Muscle of arm (tissue), 1 donor: ENCODE measurements at regions not wholly inside any gene's neighbourhood (a gene's known extent, or its start where the extent isn't known, plus 50 kb on each side); places are given as distances from the start of the nearest gene placed in this dataset.
"Not testable (repeated sequence)": the region's sequence is repeated elsewhere in the genome, so short reads cannot be mapped to it uniquely, and the experiment has no call there.

Experiments used
- DNase-seq: peaks from one replicate; pipeline ENCODE4 v3.0.0-alpha.2; 2013

DNA sequence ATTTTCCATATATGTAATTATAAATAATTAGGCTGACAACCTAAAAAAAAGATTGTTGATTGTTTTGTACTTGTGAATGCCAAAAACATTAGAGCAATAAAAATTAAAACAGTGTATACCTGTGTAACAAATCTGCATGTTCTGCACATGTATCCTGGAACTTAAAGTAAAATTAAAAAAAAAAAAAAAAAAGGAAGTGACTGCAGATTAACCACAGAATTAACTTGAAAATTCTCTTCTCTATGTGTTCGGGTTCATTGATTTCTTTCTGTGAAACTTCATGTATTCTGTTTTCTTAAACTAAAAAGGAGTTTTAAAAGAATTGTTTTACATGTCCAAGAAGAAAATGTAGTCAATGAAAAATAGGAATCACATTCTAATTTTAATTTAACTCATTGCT lies 95.7 kb downstream of the FASLG start:
- DNase-seq = no peak

- no peak for DNase-seq
Observed at GRCh38 chr1:172755099-172755498, 96.2 kb downstream of the FASLG start.

GRCh38 chr1:172756024-172756423 lies 97.1 kb downstream of the FASLG start:
- no peak for DNase-seq

DNA sequence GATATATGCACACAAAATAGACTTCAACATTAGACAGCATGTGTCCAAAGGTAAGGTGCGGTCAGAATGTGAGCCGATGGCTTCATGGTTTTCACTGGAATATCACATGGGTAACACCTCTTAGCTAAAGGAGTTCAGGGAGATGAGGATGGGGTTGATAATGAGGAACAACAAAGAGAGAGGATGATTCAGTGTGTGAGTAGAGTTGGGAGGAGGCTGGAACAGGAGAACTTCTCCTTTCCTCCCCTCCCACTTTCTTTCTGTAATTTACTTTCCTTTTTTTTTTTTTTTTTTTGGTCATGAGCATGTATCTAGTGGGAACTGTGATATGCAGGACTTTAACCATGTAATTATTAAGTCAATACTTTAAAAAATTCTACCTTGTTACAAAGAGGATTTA lies 99.4 kb downstream of the FASLG start:
- DNase-seq = no peak

- DNase-seq = no peak
Observed at GRCh38 chr1:172760121-172760520, 101.2 kb downstream of the FASLG start.

DNA sequence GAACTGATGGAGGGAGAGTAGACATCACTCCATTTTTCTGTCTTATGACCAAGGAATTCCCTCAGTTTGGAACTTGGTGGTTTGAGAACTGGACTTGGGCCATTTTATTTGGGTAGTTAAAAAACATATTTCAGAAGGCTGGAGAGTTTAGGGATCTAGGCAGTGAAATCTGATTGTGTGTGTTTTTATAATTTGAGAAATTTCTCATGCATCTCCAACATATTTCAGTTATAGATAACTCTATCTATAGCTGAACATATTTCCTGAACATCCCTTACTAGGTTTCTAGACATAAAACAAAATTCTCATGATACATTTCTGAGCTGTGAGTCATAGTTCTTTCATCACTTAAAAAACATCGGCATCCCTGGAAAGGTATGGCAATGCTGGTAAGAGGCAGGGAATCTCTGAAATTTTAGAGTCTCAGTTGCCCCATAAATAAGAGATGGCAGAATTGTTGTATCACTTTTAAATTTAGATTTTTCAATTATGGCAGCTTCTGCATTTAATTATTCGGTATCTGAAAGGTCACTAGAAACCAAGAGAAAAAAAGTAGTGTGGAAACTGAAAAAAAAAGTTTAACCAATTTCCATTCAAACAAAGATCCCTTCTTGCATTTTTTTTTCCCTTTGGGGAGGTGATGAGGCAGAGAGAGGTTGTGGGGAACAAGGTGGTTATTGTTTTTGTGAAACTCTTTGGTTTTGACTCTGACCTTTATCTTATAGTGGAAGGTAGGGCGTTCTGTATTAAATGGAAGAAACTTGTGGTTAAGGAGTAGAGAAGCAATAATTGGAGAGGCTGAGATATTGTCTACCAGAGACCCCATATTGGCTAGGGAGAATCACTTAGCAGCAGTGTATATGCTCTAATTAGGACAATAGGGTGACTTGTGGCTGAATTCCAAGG lies 102.9 kb downstream of the FASLG start:
- DNase-seq = no peak

DNA sequence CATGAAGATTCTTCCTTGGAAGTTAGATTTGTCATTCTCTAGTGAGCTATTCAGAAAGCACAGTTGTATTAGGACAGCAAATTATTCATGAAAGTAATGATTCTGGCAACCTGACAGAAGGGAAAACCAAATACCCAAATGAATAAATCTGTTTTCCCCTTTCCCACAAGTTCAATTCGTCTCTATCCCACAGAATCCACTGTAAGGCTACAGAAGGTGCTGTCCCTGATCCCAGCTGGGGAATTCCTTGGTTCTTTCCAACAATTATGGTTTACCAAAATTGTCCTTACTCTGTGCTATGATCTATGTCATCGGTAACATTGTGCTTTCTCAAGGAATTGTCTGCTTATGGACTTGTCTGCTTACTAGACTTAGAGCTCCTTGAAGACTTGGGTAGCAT lies 104.2 kb downstream of the FASLG start:
- no peak for DNase-seq

DNA sequence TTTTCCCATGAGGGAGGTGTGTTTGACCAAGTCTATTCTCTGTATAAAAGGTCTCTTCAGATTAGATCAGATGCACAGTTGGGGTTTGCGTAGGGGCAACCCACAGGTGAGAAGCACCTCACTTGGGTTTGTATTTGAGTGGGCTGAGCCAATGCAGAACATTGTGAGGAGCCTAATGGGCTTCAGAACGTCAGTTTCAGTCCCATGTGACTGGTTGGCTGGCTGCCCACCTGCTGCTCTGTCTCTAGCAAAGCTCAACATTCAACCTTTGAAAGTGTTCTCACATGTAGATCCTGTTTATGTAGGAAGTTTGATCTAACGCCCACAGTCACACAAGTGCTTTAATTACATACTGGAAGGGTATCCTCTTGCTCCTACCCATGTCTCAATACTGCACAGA lies 105.5 kb downstream of the FASLG start:
- DNase-seq = no peak

- DNase-seq = no peak
Observed at GRCh38 chr1:172766462-172766861, 107.6 kb downstream of the FASLG start.

DNA sequence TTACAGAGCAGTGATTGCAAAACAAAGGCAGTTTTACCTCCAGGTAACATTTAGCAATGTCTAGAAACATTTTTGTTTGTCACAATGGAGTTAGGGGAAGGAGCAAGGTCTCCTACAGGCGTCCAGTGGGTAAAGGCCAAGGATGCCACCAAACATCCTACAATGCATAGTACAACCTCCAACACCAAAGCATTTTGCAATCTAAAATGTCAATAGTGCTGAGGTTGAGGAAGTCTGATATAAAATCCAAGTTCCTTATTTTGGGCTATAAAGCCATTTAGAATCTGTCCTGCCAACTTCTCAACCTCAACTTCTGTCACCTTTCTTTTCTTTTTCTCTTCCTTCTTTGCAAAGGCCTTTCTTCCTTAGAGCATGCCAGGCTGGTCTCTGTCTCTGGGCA lies 111.2 kb downstream of the FASLG start:
- DNase-seq = no peak

DNA sequence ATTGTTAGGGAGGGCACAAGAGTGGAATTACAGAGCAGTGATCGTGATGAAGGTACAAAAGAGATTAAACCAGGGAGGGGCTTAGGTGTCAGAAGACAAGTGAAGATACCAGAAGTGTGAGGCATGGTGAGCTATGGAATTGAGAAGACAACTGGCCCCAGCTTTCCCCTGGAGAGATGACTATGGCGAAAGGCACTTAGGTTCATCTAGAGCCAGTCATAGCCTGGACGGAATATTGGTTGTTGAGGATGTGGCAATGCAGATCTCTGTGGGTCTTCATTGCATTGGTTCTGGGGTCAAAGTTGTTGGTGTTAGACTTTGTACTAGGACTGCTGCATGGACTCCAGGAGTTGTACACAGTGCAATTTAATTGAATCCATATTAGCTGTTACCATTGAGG lies 115.7 kb downstream of the FASLG start:
- no peak for DNase-seq

DNA sequence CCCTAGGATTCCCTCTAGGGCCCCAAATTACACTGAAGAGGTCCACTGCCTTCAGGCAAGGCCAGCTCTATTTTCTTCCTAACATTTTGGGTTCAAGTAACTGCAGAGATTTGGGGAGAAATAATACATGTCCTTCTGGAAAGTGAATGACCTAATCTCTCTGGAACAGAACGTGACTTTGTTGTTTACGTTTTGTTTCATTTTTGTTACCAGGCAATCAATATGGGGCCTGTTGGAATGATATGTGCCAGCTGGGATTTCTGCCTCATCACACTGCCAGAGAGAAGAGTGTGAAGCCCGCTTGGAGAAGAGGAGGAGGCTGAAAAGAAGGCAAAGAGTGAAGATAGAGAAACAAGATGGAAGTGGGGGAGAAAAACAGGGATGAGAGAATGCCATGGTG lies 116.7 kb downstream of the FASLG start:
- DNase-seq = no peak

DNA sequence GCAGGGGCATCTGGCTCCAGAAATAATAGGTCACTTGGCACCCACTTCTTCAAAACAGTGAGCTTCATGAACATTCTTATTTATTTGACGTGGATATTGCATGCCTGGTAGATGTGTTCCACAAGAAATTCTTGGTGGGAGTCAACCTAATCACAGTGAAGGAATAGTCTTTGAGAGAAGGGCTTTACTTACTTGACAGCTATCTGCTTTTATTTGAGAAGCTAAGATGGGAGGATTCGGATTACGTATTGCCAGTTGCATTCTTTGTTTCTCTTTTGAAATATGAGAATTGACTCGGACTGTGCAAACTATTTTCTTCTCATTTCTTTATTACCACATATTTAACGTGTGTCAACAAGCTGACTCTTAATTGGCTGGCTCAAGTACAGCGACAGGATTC lies 117.2 kb downstream of the FASLG start:
- no peak for DNase-seq

- no peak for DNase-seq
Observed at GRCh38 chr1:172777767-172778166, 118.9 kb downstream of the FASLG start.

GRCh38 chr1:172778456-172779455 lies 119.9 kb downstream of the FASLG start:
- no peak for DNase-seq

- DNase-seq = no peak
Observed at GRCh38 chr1:172779491-172779890, 120.6 kb downstream of the FASLG start.

DNA sequence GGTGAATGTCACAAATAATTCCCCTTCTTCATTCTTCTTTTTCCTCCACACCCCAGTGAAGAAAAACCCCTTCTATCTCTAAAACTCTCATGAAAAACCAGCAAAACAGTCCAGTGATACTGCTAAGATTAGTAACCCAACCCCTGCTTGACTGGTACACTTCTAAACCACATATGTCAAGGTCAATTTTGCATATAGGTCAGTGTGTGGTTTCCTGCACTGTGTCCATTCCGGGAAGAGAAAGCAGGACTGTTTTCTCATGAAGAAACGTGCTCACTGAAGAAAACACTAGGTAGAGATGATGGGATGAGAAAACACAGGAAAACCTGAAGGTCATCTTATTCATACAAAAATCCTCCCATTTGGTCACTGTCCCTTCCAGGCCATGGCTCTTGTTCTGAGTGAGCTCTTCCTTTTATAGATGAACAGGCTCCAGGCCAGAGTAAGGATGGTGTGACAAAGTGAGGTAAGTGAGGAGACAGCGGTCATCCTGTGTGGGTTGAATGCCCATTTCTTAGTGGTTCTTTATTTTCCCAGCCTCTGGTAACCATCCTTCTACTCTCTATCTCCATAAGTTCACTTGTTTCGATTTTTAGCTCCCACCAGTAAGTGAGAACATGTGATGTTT lies 122.7 kb downstream of the FASLG start:
- DNase-seq = no peak

DNA sequence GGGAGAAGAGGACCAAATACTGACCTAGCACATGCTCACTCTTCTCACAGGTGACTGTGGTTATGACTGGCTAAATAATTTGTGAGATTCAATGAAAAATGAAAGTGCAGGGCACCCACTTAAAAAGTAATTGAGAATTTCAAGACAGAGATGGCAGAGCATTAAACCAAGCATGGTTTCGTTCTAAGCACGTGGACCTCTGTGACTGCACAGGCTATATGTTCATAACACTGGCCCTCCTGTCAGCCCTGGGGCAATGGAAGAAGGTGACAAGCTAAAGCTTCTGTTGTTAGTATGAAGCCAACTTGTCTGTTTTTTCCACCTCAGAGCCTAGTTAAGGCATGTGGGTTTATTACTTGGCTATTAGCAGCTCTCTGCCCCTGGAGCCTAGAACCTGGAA lies 130.9 kb downstream of the FASLG start:
- DNase-seq = no peak

DNA sequence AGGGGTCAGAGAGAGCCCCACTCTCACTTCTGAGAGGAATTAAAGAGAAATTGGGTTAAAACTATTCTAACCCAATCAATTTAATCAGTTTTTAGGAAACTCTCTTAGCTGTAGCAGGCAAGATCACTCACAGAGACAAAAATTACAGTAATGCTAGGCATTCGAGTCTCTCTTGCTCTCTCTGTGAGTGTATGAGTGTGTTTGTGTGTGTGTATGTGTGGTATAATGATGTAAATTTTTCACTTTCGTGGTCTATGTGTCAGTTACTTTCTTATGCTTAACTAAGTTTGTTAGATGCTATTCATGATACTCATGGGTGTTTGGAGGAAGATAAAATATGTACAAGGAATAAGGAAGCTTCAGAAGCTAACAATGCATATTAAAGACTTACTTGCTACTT lies 131.3 kb downstream of the FASLG start:
- no peak for DNase-seq

- DNase-seq = no peak
Observed at GRCh38 chr1:172793823-172794222, 134.9 kb downstream of the FASLG start.

DNA sequence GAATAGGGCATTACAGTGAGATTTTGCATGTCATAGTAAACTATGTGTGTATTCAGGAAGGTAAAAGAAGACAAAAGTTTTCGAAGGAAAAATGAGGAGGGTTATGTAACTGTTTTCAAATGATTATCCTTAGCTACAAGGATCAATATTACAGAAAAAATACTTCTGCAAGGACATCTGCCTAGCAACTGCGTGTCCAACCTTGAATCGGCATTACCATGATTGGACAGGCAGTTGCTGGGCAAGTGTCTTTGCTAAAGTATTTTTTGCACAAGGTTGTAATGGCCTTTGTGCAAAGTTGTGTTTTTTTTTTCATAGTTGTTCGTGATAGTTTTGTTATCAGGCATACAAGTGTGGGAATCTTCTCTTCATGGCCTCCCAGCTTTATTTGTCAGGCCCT lies 136.8 kb downstream of the FASLG start:
- no peak for DNase-seq

GRCh38 chr1:172799804-172800203 lies 140.9 kb downstream of the FASLG start:
- not testable (repeated sequence) for DNase-seq
